ENCODE measurements at regions not wholly inside any gene's neighbourhood (a gene's known extent, or its start where the extent isn't known, plus 50 kb on each side); places are given as distances from the start of the nearest gene placed in this dataset.

DNA sequence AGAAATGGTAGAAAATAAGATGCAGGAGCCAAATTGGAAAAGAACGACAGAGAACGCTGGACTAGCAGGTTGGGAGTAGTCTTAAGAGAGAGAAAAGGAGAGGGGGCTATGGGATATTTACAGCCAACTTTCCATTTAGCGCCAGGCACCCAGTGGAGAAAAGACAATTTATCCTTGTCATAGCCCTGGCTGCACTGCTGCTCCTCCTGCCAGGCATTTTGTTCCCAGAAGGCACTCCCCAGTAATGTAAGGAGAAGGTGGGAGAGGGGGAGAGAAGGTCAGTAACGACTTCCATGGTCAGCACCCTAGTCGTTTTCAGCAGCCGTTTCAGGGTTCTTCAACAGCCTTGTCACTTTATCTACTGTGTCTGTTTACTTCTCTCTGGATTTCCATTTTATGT is 159.0 kb downstream of the TRMT11 start:
- DNase-seq, result no peak
- H3K27ac ChIP-seq (replicated peaks), result no peak overlapping the region
- peaks cover under 1% of the 10 kb centered on the region for H3K9me3 ChIP-seq (replicated peaks)
- intact Hi-C loops (cut with micrococcal nuclease), result no loop called here
- H3K36me3 ChIP-seq, result no peaks in the 10 kb centered on the region
- TF ChIP-seq, protein P1, sequence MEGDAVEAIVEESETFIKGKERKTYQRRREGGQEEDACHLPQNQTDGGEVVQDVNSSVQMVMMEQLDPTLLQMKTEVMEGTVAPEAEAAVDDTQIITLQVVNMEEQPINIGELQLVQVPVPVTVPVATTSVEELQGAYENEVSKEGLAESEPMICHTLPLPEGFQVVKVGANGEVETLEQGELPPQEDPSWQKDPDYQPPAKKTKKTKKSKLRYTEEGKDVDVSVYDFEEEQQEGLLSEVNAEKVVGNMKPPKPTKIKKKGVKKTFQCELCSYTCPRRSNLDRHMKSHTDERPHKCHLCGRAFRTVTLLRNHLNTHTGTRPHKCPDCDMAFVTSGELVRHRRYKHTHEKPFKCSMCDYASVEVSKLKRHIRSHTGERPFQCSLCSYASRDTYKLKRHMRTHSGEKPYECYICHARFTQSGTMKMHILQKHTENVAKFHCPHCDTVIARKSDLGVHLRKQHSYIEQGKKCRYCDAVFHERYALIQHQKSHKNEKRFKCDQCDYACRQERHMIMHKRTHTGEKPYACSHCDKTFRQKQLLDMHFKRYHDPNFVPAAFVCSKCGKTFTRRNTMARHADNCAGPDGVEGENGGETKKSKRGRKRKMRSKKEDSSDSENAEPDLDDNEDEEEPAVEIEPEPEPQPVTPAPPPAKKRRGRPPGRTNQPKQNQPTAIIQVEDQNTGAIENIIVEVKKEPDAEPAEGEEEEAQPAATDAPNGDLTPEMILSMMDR (IDR thresholded peaks at IDR 0.05; ENCODE audit: borderline replicate concordance), result no peak
- H3K27me3 ChIP-seq (ENCODE audit: low read depth), result peaks cover 22% of the 10 kb centered on the region
- peaks cover 10% of the 10 kb centered on the region for H3K4me1 ChIP-seq
- no peak overlapping the region for H3K4me3 ChIP-seq

DNA sequence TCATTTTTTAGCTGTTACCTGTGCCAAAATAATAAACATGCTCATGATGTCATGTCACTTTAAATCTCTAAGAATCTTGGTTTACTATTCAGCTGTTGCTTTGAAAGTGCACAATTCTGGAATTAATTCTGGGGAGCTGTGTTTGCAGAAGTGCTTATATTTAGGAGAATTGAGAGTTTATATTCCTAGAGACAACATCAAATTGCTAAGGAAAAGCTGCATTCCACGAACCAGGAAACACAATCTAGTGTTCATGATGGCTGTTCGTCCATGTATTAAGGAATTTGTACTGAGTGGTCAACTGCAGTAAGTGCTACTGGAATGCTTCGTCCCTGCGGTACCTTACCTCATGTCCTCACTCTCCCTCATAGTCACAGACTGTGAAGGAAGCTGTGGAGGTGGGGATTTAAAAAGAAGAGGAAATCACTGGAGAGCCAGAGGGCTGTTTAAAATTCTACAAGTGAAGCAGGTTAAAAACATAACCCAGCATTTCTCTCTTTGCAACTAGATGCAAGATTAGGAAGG is 161.0 kb downstream of the TRMT11 start:
- peaks cover 20% of the 10 kb centered on the region for H3K27me3 ChIP-seq (ENCODE audit: low read depth)
- no peak for DNase-seq
- no peaks in the 10 kb centered on the region for H3K36me3 ChIP-seq
- TF ChIP-seq, protein P1 (IDR thresholded peaks at IDR 0.05; ENCODE audit: borderline replicate concordance), result no peak
- no peak overlapping the region for H3K4me3 ChIP-seq
- H3K9me3 ChIP-seq (replicated peaks), result no peaks in the 10 kb centered on the region
- peaks cover 10% of the 10 kb centered on the region for H3K4me1 ChIP-seq
- H3K27ac ChIP-seq (replicated peaks), result no peak overlapping the region
- intact Hi-C loops (cut with micrococcal nuclease), result no loop called here

DNA sequence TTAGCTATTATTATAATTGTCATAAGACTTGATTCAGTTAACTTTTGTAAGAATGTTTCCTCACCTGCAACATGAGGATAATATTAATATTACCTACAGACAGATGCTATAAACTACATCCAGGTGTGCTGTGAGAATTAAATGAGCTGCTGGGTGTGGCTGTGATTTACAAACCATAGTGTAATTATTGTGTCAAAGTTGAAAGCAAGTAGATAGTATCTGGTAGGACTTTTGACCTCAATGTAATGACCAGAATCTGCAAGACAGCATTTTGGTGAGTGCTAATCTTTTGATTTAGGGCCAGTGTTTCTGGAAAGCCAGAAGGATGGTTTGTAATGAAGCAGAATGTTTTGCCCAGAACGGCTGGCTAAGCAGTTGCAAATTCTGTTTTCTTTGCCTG is 162.5 kb downstream of the TRMT11 start:
- H3K27me3 ChIP-seq (ENCODE audit: low read depth), result peaks cover 14% of the 10 kb centered on the region
- no peaks in the 10 kb centered on the region for H3K9me3 ChIP-seq (replicated peaks)
- intact Hi-C loops (cut with micrococcal nuclease), result no loop called here
- TF ChIP-seq, protein P1 (IDR thresholded peaks at IDR 0.05; ENCODE audit: borderline replicate concordance), result no peak
- no peaks in the 10 kb centered on the region for H3K36me3 ChIP-seq
- H3K4me3 ChIP-seq, result no peak overlapping the region
- H3K4me1 ChIP-seq, result peaks cover 4% of the 10 kb centered on the region
- H3K27ac ChIP-seq (replicated peaks), result no peak overlapping the region
- no peak for DNase-seq

DNA sequence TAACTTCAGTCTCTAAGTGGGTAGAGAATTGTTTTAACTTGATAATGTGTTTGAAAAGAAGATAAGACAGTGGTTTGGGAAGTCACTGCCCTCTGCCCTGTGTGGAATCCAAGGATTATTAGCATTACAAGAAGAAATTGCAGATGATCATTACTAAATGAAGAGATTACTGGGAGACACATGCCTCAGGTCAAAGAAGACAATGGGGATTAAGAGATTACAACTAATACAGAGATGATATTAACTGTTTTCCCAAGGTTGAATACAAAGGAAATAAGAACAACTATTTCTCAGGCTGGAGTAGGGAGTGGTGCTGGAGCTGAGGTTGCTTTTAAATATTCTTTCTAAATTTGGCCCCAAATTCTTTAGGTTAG is 166.0 kb downstream of the TRMT11 start:
- Histone ChIP-seq H3K9me3 (replicated peaks) (no peaks in the 10 kb centered on the region), H3K27me3 (ENCODE audit: low read depth) (peaks cover 4% of the 10 kb centered on the region), H3K36me3 (no peaks in the 10 kb centered on the region), H3K4me1 (no peaks in the 10 kb centered on the region), H3K4me3 (no peak overlapping the region), H3K27ac (replicated peaks) (no peak overlapping the region)
- intact Hi-C loops (cut with micrococcal nuclease), result no loop called here
- no peak for DNase-seq
- TF ChIP-seq, protein P1 (IDR thresholded peaks at IDR 0.05; ENCODE audit: borderline replicate concordance), result no peak

DNA sequence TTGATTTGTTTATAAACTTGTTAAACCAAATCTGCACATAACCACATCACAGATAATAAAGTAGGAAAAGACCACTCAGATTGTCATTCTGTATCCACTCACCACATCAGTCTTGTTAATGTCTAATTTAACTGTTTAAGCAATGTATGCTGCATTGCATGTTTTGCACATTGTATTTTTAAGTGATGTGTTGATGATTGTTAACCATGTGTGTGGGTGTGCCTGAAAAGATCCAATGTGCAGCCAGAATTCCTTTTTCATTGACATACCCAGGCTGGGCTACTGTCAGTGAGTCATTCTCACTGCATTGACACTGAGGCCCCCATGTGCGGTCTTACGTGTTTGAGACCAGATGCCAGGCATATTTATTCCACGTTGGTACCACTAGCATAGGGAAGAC is 167.3 kb downstream of the TRMT11 start:
- Histone ChIP-seq H3K9me3 (replicated peaks) (no peaks in the 10 kb centered on the region), H3K27me3 (ENCODE audit: low read depth) (peaks cover 4% of the 10 kb centered on the region), H3K36me3 (no peaks in the 10 kb centered on the region), H3K4me3 (no peak overlapping the region), H3K27ac (replicated peaks) (no peak overlapping the region), H3K4me1 (no peaks in the 10 kb centered on the region)
- intact Hi-C loops (cut with micrococcal nuclease), result no loop called here
- TF ChIP-seq, protein P1 (IDR thresholded peaks at IDR 0.05; ENCODE audit: borderline replicate concordance), result no peak
- no peak for DNase-seq

DNA sequence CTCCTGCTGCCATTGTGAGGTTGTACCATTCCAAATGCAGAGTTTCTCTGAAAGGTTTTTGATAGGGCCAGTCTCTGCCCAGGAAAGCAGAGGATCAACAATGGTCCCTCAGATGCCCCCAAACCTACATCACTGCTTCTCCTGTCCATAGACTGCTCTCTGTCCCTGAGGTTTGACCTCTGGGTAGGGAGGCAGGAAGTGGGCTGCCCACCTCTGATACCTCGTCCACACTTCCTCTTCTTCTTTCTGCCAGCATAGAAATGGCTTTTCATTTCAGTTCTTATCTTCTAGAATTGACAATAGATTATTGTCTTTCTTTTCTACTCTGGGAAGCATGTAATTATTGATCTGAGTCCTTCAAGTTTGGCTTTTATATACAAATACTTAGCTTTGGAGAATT is 170.6 kb downstream of the TRMT11 start:
- no peaks in the 10 kb centered on the region for H3K9me3 ChIP-seq (replicated peaks)
- TF ChIP-seq, protein P1 (IDR thresholded peaks at IDR 0.05; ENCODE audit: borderline replicate concordance), result no peak
- no peak overlapping the region for H3K27ac ChIP-seq (replicated peaks)

More for the DNA sequence above, 170.6 kb downstream of the TRMT11 start:
- DNase-seq, result no peak
- Histone ChIP-seq H3K27me3 (ENCODE audit: low read depth) (peaks cover 4% of the 10 kb centered on the region), H3K4me3 (no peak overlapping the region), H3K4me1 (no peaks in the 10 kb centered on the region), H3K36me3 (no peaks in the 10 kb centered on the region)
- intact Hi-C loops (cut with micrococcal nuclease), result no loop called here

All from left ventricle myocardium inferior (tissue), 1 donor.